Glomerular endothelial cell (primary cell): ENCODE measurements at regions not wholly inside any gene's neighbourhood (a gene's known extent, or its start where the extent isn't known, plus 50 kb on each side); places are given as distances from the start of the nearest gene placed in this dataset.
A peak's percentile ranks its signal among the peaks of the same experiment; 100 is the strongest.

Experiments used
- DNase-seq: peaks from one replicate; pipeline ENCODE4 v3.0.0-alpha.2; 2011; ENCODE audit warnings: low read depth, low spot score; ENCODE audit errors: extremely low read depth

DNA sequence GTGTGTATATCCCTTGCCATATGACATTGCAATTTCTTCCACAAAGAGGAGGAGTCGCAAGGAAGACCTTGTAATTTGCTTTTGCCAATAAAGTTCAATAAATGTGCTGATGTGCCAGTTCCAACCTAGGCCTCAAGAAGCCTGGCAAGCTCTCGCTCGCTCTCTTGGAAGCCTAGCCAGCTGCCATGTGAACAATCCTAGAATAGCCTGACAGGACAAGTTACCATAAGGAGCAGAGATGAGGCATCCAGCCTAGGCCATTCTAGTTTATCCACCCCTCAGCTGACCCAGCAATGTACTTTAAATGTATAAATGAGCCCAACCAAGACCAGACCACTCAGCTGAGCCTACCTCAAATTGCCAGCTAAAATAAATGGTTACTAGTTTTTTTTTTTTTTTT lies 145.7 kb upstream of the QRFPR start:
- DNase-seq = no peak

DNA sequence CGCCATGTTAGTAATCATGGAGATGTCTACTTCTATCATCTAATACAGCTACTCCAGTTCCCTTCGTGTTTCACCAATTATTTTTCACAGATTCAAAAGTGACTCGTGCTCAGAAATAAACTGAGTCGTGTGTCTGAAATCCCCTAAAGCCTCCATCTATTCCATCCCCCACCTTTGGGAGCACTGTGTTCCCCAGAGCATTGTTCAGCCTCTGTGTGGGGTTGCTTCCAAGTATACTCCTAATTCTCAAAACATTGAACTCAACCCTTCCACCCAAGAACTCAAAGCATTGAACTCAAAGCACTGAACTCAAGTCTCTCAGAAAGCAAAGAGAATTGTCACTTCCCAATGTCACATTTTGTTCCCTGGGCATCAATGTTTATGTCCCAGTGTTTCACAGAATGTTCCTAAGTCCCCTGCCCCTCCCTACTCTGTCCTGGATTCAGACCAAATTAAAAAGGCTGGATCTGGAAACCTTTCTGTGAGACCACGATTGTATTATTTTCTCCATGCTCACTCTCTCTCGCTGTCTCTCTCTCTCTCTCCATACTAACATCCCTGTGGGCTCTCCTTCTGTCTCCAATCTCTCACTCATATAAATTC lies 138.5 kb upstream of the QRFPR start:
- no peak for DNase-seq

DNA sequence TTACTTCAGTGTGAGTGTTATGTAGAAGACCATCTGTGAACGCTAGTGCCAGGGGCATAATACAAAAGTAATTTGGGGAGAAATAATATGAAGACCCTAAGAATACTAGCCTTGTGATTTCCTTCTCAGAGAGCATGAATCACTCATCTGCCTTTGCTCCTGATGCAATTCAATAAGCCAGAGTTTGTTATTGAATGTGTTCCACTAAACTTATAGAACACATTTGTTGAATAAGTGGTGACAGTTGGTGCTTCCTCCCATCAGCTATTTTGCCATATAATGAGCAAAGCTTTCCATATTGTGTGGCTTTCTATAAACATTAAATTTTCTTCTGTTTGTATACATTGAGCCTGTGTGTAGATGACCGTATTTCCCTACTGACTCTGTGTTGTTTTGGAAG lies 136.4 kb upstream of the QRFPR start:
- no peak for DNase-seq

DNA sequence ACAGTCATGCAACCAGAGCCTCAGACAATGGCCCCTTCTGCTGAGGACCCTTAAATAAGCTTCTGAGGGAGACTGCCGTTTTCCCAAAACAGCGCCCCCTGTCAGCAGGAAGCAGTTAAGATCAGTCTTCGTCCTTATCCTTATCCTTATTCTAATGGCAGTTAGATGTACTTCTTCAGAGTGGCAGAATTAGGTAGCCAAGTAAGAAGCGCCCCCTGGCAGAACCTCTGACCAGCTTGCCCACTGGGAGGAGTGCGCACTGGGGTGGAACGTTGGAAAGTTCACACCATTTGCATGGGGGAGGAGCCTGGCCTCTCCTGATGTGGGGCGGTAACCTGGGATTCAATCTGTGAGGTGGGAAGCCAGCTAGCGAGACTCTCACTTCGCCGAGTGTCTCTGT lies 133.6 kb upstream of the QRFPR start:
- no peak for DNase-seq

DNA sequence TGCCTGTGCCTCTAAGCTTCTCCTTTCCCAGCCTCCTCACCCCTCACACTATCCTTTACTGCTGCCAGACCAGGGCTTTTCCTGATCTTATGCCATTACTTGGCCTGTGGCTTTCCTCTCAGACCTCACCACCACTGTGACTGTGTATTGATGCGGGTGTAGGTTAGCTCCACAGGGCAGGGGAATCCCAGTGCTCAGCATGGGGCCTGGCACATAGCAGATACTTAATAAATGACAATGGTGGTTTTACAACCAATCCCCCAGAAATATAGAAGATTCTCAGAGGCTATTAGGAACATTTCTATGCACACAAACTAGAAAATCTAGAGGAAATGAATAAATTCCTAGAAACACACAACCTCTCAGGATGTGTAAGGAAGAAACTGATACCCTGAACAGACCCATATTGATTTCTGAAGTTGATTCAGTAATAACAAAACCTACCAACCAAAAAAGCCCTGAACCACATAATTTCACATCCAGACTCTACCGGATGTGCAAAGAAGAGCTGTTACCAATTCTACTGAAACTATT lies 129.6 kb upstream of the QRFPR start:
- no peak for DNase-seq

DNA sequence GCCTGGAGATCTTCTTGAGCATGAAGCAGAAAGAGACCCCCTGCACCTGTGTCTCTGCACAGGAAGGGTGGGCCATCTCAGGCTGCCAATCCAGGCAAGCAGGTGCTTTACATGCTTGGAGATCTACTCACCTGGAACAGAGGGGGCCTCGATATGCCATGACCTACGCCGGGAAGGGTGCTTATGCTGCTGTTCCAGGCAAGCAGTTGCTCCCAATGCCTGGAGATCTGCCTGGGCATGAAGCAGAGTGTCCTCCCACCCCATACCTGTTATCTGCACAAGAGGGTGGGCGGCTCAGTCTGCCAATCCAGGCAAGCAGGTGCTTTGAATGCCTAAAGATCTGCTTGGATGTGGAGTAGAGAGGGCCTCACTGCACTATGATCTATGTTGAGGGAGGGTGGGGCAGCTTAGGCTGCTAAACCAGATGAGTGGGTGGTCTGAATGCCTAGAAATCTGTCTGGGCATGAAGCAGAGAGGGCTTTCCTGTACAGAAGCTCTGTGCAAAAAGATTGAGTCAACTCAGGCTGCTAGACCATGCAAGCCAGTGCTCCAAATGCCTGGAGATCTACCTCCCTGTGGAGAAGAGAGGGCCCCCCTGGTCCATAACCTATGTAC lies 104.5 kb upstream of the QRFPR start:
- DNase-seq = no peak

DNA sequence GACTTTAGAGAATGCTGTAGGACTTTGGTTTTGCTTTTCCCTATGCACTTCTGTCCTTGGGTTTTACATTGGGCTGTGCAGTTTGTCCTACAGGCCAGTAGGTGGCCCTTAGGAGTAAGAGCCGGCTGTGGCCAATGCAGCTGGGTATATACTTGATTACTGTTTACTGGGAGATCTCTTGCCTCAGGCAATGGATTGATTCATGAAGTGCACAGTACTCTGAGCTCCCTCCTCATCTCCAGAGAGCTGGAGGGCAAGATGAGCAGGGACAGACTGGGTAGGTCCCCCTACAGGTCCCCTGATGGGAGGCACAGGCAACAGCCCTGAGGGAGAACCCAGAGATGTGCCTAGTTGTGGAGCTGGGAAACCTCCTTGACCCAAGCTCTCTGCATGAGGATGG lies 103.8 kb upstream of the QRFPR start:
- no peak for DNase-seq

DNA sequence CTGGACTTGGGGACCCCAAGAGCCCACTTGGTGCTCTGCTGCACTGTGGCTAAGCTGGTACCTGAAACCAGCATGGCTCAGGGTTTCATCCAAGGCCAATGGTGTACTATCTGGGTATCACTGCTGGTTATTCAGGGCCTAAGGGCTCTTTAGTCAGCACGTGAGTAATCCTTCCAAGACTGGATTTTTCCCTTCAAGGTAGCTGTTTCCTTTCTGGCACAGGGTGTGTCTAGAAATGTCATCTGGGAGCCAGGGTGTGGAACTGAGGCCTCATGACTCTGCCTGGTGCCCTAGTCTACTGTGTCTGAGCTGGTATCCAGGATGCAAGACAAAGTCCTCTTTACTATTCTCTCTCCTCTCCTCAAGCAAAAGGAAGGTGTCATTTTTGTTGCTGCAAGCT lies 99.0 kb upstream of the QRFPR start:
- no peak for DNase-seq

DNA sequence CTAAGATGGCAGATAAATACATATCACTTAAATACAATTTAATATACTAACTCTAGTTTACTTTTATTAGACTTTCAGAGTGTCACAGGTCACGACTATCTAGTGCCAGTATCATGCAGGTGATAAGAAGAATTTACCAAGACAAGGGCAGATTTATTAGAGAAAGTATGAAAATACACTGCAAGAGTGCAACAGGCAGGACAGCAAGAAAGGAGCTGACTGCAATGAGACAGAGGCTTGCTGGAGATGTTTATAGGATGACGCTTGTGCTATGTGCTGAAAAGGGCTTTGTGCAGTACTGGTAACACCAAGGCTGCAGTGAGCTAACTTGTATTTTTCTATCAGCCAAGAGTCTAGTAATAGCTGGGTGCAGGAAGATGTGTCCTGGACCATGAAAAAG lies 96.7 kb upstream of the QRFPR start:
- no peak for DNase-seq

DNA sequence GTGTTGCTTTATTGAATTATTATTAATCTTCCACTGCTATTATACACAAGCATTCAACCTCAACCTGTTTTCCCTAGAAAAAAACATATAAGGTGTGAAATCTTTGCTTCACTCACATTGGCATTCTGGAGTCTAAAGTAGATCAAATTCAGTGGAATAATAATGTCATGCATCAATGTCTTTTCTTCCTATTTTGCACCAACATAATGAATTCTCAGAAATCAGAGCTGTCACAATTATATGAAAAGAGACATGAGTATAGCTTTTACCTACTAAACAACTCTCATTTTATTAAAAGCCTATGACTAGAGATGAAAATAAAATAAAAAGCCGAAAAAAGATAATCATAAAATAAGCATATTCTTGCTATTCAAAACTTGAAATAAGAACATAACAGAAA lies 96.3 kb upstream of the QRFPR start:
- no peak for DNase-seq

DNA sequence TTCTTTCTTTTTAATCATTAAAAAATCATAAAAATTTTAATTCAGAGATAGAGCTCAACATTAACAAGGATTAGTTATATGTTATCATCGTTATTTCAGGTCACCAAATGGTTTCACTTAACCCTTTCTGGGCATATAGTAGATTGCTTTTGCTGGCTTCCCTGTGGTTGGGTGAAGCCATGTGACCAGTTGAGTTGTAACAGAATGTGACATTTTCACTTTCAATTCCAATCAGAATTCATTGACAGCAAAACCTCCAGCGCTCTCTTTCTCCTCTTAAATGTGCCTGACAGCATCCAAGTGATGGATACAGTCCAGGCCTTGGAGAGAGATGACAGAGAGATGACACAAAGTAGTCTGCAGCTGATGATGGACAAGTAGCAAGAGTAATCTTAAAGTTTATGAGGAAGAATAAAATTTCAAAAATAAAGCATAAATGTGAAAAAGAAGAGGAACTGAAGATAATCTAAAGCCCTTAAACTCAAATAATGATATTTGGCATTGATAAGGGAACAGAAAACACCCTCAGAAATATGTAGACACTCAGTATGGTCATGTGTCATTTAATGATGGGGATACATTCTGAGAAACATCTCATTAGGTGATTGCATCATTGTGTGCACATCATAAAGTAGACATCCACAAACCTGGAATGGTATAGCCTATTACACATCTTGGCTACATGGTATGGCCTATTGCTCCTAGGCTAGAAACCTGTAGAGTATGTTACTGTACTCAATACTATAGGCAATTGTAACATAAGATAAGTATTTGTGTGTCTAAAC lies 92.3 kb upstream of the QRFPR start:
- no peak for DNase-seq

DNA sequence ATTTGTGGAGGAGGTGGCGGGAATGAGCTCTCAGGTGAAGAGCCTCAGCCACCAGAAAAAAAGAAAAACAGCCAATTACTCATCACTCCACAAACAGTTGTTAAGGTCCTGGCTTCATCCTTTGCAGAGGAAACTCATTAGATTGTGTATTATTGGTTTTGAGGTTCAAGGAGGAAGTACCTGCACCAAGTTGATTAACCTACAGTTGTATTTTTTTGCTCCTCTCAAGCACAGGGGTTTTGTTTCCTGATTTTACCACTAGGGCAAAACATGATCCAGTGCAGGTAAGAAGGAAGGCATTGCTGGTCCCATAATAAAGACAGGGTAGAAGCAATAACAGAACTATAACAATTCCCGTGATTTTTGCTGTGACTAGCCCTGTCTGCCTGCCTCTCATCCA lies 84.0 kb upstream of the QRFPR start:
- no peak for DNase-seq

DNA sequence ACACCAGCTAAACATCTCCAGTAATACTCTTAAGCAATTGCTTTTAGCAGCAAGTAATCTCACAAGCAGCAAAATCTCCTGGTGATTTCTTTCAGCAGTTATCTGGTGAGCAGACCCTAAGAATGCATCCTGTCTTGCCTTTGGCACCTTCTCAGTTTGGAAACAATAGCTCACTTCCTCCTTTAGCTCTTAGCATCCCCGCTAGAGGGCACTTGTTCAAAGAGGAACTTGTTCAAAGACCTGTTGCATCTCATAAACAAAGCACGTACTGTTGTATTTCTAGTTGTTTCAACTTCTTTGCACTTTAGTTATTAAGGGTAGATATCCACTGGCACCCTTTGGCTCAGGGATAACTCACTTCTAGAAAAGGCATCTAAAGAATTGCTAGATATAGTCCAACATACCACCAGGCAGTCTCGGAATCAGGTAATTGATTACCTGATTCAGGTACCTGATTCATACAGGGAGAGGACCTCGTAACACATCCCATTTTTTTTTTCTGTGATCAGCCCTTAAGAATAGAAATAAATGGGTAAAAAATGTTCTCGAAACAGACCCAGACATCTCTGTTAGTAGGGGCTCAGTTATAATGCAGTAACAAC lies 81.9 kb upstream of the QRFPR start:
- DNase-seq = peak; percentile 45

DNA sequence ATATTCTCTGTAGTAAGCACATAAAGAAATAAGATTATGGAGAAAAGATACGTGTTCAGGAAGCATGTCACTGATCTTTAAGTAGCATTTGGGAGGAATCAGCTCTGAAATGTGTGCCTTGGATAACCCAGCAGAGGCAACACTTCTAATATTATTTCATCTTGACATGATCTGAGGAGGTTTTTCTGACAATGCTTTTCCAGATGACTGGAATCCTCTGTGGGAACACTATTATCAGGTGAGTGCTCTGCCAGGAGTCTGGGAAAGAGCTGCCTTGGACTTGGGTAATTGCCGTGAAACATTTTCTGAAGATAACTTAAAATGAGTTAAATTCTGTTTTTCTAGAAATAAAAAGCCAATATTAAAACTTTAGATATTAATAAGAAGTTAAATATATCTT lies 78.2 kb upstream of the QRFPR start:
- DNase-seq = no peak

DNA sequence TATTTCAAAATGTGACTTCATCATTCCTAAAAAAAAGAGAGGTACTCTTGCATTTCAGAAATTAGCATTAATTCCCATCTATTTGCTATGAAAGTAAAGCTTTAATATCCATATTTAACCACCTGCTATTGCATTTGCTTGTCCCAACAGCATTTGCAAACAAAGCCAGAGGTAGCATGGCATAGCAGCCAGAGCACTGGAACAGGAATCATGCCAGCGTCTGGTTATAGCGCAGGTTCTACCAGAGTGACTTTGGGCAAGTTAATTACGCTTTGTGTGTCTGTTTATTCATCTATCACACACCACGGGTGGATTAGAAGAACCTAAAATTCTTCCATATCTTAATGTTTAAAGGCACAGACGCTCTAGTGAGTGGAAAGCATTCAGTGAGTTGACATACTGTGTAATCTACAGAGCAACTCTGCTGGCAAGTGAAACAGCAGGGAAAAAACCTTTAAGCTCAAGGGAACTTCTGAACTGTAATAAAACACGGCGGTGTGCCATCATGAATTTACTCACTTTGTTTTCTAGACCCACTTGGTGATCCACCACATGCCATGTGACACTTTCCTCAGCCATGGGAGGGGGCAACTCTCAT lies 76.6 kb upstream of the QRFPR start:
- no peak for DNase-seq

DNA sequence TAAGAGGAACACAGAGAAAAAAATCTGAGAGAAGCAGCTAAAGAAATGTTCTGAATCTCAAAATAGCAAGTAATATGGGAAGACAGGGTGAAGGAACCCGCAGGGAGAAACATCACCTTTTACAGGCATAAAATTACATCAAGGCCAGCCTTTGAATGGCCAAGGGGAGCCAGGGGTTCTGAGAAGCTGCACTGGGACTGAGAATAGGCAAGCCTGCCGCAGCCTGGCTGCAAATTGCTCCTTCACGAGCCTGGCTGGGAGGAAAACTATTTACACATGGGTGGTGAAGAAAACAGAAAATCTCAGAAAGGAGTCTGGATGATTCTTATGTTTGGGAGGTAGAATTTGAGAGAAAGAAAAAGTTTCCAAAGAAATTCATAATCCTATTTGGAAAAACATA lies 74.5 kb upstream of the QRFPR start:
- no peak for DNase-seq

DNA sequence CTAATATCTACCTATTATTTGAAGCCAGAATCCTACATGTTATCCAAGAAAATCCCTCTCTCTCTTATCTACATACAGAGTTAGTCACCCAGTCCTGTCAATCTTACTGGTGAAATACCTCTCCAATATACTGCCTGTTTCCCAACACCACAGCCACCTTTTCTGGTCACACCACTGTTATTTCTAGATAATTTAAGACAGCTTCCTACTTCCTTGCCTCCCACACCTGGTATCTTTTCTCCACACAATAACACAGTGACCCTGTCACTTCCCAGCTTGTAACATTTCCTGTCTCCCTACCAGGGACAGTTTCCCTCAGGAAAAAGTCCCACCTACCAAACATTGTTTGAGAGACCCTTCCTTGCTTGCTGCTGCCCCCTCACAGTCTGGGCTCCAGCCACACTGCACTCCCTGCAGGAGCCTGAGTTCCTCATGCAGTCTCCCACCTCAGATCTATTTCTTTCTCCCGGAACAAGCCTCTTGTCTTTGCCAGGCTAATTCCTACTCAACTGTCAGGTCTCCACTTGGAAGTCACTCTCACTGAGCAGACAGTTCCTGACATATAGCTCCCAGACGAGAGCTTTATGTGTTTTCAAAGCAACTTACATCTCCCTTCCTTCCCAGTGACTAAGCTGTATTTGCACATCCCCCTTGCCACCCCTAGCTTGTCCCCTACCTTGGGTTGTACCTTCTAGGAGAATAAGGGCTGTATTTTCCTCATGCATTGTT lies 73.6 kb upstream of the QRFPR start:
- DNase-seq = no peak

DNA sequence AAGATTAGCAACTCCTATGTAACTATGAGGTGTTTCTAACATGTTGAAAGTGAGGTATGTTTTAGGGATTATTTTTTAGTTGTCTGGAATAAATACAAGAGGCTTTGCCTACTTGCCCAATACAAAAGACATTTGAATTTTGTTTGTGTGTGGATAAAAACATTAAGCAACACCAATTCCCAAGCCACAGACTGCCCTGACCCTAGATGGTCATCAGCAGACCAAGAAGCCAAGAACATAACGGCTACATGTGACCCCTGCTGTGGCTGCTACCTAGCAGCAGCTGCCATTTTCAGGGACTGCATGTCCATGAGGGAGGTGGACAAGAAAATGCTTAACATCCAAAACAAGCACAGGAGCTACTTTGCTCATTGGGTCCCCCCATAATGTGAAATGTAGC lies 70.5 kb upstream of the QRFPR start:
- DNase-seq = no peak

DNA sequence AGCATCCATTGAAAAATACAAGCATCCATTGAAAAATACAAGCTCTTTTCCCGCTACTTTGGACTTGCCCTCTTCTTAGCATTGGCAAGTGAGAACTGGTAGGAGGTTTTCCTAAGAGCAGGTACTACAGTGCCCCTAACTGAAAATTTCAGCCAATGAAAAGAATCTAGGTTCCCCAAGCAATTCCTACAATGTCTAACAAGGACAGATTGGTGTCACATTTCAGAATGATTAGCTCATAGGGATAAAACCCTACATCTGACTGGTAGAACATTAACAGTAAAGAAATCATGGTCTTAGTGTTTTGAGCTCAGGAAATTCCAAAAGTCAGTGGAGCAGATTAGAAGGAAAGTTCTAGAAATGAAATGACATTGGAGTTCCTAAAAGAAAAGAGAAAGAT lies 68.6 kb upstream of the QRFPR start:
- no peak for DNase-seq

DNA sequence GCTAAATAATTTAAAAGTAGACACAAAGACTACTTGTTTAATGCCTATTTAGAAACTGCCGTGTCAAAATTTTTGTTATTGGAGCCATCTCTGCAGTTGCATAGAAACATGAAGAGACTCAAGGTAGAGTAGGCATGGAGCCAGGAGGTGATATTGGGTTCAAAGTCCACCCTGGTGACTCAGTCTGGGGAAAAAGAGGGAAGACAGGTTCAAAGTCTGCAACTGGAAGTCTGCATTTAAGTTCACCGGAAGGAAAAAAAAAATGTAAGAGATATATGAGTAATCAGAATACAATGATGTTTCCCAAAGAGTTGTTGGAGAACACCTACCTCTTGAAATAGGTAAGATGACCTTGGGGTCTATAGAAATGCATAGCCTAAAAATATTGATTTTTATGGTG lies 67.4 kb upstream of the QRFPR start:
- DNase-seq = no peak

DNA sequence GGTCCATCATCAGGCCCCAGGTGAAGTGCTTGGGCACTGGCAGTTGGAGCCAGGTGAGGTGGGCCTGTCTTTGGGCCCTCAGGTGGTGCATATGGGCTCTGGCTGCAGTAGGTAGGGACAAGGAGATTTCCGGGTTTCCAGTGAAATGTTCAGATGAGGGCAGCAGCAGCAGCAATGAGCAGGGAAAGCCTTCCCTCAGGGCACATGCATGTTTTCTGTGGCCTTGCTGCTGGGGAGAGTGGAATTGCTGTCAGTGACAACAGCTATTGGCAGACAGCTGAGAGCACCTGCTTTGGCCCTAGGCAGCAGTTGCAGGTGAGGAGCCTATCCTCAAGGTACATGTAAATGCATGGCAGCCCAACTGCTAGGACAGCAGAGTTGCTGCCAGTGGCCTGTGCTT lies 58.9 kb upstream of the QRFPR start:
- DNase-seq = no peak
